WTC11 (cell line): ENCODE measurements at regions not wholly inside any gene's neighbourhood (a gene's known extent, or its start where the extent isn't known, plus 50 kb on each side); places are given as distances from the start of the nearest gene placed in this dataset.

Experiments
- ATAC-seq: fragments of 200-7000 bp; cut with Tn5 transposase; 2 replicates; pipeline ENCODE4 v1.10.0; 2021; ENCODE audit warnings: mild to moderate bottlenecking, moderate library complexity
- CTCF ChIA-PET: fragments of 300-600 bp; sonication (Branson Sonifier 250); formaldehyde crosslinking; loops from one replicate; lab custom pipeline; 2021; ENCODE audit warnings: antibody characterized with exemption; lab: Charles Lee
- POLR2A ChIA-PET: fragments of 350-600 bp; sonication (Branson Sonifier 250); formaldehyde crosslinking; loops from one replicate; lab custom pipeline; 2021; ENCODE audit warnings: antibody characterized with exemption; lab: Charles Lee
- DNase-seq: peaks from one replicate; pipeline ENCODE4 v3.0.0; 2021; ENCODE audit warnings: low spot score
- H3K27ac Mint-ChIP-seq: 2 replicates; pipeline ENCODE4 v1.8.0; 2021; ENCODE audit warnings: mixed read lengths
- H3K27me3 Mint-ChIP-seq: 2 replicates; pipeline ENCODE4 v1.8.0; 2021; ENCODE audit warnings: low read depth, mild to moderate bottlenecking, moderate library complexity, mixed read lengths
- H3K36me3 Mint-ChIP-seq: 2 replicates; pipeline ENCODE4 v1.8.0; 2021; ENCODE audit warnings: mixed read lengths
- H3K4me1 Mint-ChIP-seq: 2 replicates; pipeline ENCODE4 v1.8.0; 2022; ENCODE audit warnings: mixed read lengths
- H3K4me3 Mint-ChIP-seq: 2 replicates; pipeline ENCODE4 v1.8.0; 2021; ENCODE audit warnings: mild to moderate bottlenecking, moderate library complexity, mixed read lengths
- H3K9me3 Mint-ChIP-seq: 2 replicates; pipeline ENCODE4 v1.8.0; 2021; ENCODE audit warnings: mixed read lengths
- ATF3 ChIP-seq: sonication (generic); formaldehyde crosslinking; conservative IDR thresholded peaks from 2 replicates; pipeline ENCODE4 v1.8.1; 2022; ENCODE audit warnings: mild to moderate bottlenecking, missing genetic modification reagents
- CREB1 ChIP-seq: sonication (generic); formaldehyde crosslinking; IDR thresholded peaks from 2 replicates; pipeline ENCODE4 v1.8.0; 2023; ENCODE audit warnings: mild to moderate bottlenecking, missing genetic modification reagents
- ESRRA ChIP-seq: sonication (generic); formaldehyde crosslinking; IDR thresholded peaks from 2 replicates; pipeline ENCODE4 v1.8.1; 2022; ENCODE audit warnings: mild to moderate bottlenecking, missing genetic modification reagents, borderline replicate concordance
- GABPB1 ChIP-seq: sonication (generic); formaldehyde crosslinking; IDR thresholded peaks from 2 replicates; pipeline ENCODE4 v1.8.1; 2023; ENCODE audit warnings: mild to moderate bottlenecking, missing genetic modification reagents
- IRF2 ChIP-seq: sonication (generic); formaldehyde crosslinking; IDR thresholded peaks from 2 replicates; pipeline ENCODE4 v1.8.0; 2022; ENCODE audit warnings: low read depth, missing genetic modification reagents, borderline replicate concordance
- KAT7 ChIP-seq: sonication (generic); formaldehyde crosslinking; IDR thresholded peaks from 2 replicates; pipeline ENCODE4 v1.8.1; 2023; ENCODE audit warnings: missing genetic modification reagents, mild to moderate bottlenecking, borderline replicate concordance
- MYBL2 ChIP-seq: sonication (generic); formaldehyde crosslinking; IDR thresholded peaks from 2 replicates; pipeline ENCODE4 v1.8.1; 2023; ENCODE audit warnings: mild to moderate bottlenecking, moderate library complexity, missing genetic modification reagents
- NFE2L1 ChIP-seq: sonication (generic); formaldehyde crosslinking; IDR thresholded peaks from 2 replicates; pipeline ENCODE4 v1.8.1; 2023; ENCODE audit warnings: missing genetic modification reagents
- PRRX2 ChIP-seq: fragments of 250-450 bp; sonication (Bioruptor Pico); IDR thresholded peaks from 2 replicates; pipeline ENCODE4 v1.8.0; 2021; ENCODE audit warnings: mild to moderate bottlenecking
- RORB ChIP-seq: fragments of 250-450 bp; sonication (Bioruptor Pico); IDR thresholded peaks from 2 replicates; pipeline ENCODE4 v1.9.0; 2021; ENCODE audit warnings: mild to moderate bottlenecking
- SMAD3 ChIP-seq: sonication (generic); formaldehyde crosslinking; IDR thresholded peaks from 2 replicates; pipeline ENCODE4 v1.8.0; 2022; ENCODE audit warnings: missing genetic modification reagents, mild to moderate bottlenecking, borderline replicate concordance
- SP1 ChIP-seq: sonication (generic); formaldehyde crosslinking; conservative IDR thresholded peaks from 2 replicates; pipeline ENCODE4 v1.8.1; 2022; ENCODE audit warnings: missing genetic modification reagents
- ZNF219 ChIP-seq: sonication (generic); formaldehyde crosslinking; IDR thresholded peaks from 2 replicates; pipeline ENCODE4 v1.8.0; 2023; ENCODE audit warnings: missing genetic modification reagents, mild to moderate bottlenecking, borderline replicate concordance
- ZNF396 ChIP-seq: fragments of 250-450 bp; sonication (Bioruptor Pico); IDR thresholded peaks from 2 replicates; pipeline ENCODE4 v1.8.0; 2021; ENCODE audit warnings: mild to moderate bottlenecking, moderate library complexity, borderline replicate concordance
- ZNF671 ChIP-seq: fragments of 250-450 bp; sonication (Bioruptor Pico); IDR thresholded peaks from 2 replicates; pipeline ENCODE4 v1.8.0; 2021; ENCODE audit warnings: mild to moderate bottlenecking
- TF ChIP-seq, protein P1 (sequence below): sonication (generic); formaldehyde crosslinking; IDR thresholded peaks from 2 replicates; pipeline ENCODE4 v1.8.0; 2022; ENCODE audit warnings: missing genetic modification reagents
- TF ChIP-seq, protein P2 (sequence below): fragments of 250-450 bp; sonication (Bioruptor Pico); IDR thresholded peaks from 2 replicates; pipeline ENCODE4 v1.9.0; 2021; ENCODE audit warnings: moderate library complexity, mild to moderate bottlenecking, inconsistent platforms, borderline replicate concordance
- TF ChIP-seq, protein P3 (sequence below): sonication (generic); formaldehyde crosslinking; IDR thresholded peaks from 2 replicates; pipeline ENCODE4 v1.8.1; 2023; ENCODE audit warnings: mild to moderate bottlenecking, missing genetic modification reagents, moderate library complexity
- TF ChIP-seq, protein P4 (sequence below): sonication (generic); formaldehyde crosslinking; IDR thresholded peaks from 2 replicates; pipeline ENCODE4 v1.8.1; 2023; ENCODE audit warnings: mild to moderate bottlenecking, missing genetic modification reagents

DNA sequence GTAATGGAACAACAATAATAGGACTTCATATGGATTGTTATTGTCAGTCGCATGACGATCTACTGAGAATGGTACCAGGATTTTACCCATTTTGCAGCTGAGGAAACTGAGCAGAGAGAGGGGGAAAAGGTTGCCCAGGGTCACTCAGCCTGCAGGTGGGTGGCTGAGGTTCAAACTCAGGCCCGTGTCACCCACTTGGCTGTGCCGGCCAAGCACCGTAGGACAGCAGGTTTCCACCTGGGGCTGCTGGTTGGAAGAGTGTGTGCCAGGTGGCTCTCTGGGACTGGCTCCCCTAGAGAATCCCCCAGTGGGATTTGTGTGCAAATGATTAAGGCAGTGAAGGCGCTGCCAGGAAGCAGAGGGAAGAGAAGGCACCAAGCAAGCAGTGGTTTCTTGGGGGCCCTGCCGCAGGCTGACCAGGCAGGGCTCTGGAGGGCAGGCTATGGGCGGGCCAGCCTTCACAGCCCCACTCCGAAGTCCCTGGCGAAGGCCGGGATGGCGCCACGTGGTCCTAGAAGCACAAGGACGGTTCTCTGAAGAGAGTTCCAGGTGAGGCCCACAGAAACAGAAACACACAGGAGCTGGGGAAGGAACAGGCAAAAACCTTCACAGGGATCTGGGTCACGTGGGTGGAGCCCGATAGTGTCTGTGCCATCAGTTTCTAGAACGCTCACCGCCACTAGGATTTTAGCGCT is 163.5 kb downstream of the IRF8 start (continued):
- TF ChIP-seq, protein P1, sequence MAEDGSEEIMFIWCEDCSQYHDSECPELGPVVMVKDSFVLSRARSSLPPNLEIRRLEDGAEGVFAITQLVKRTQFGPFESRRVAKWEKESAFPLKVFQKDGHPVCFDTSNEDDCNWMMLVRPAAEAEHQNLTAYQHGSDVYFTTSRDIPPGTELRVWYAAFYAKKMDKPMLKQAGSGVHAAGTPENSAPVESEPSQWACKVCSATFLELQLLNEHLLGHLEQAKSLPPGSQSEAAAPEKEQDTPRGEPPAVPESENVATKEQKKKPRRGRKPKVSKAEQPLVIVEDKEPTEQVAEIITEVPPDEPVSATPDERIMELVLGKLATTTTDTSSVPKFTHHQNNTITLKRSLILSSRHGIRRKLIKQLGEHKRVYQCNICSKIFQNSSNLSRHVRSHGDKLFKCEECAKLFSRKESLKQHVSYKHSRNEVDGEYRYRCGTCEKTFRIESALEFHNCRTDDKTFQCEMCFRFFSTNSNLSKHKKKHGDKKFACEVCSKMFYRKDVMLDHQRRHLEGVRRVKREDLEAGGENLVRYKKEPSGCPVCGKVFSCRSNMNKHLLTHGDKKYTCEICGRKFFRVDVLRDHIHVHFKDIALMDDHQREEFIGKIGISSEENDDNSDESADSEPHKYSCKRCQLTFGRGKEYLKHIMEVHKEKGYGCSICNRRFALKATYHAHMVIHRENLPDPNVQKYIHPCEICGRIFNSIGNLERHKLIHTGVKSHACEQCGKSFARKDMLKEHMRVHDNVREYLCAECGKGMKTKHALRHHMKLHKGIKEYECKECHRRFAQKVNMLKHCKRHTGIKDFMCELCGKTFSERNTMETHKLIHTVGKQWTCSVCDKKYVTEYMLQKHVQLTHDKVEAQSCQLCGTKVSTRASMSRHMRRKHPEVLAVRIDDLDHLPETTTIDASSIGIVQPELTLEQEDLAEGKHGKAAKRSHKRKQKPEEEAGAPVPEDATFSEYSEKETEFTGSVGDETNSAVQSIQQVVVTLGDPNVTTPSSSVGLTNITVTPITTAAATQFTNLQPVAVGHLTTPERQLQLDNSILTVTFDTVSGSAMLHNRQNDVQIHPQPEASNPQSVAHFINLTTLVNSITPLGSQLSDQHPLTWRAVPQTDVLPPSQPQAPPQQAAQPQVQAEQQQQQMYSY (CRISPR knock-in tag): no peak
- TF ChIP-seq MYBL2: no peak

GRCh38 chr16:86063760-86064405 is 164.9 kb downstream of the IRF8 start:
- TF ChIP-seq, protein P2, sequence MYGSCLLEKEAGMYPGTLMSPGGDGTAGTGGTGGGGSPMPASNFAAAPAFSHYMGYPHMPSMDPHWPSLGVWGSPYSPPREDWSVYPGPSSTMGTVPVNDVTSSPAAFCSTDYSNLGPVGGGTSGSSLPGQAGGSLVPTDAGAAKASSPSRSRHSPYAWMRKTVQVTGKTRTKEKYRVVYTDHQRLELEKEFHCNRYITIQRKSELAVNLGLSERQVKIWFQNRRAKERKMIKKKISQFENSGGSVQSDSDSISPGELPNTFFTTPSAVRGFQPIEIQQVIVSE (CRISPR knock-in tag): no peak
- TF ChIP-seq CREB1 (CRISPR knock-in tag) (no peak), ZNF396 (CRISPR knock-in tag) (no peak), IRF2 (CRISPR knock-in tag) (no peak), ZNF219 (no peak), KAT7 (no peak), ESRRA (CRISPR knock-in tag) (no peak), ZNF671 (CRISPR knock-in tag) (no peak), PRRX2 (CRISPR knock-in tag) (no peak), GABPB1 (CRISPR knock-in tag) (no peak), SMAD3 (no peak), RORB (CRISPR knock-in tag) (no peak), ATF3 (CRISPR knock-in tag) (no peak), SP1 (CRISPR knock-in tag) (no peak), NFE2L1 (no peak)
- TF ChIP-seq, protein P3, sequence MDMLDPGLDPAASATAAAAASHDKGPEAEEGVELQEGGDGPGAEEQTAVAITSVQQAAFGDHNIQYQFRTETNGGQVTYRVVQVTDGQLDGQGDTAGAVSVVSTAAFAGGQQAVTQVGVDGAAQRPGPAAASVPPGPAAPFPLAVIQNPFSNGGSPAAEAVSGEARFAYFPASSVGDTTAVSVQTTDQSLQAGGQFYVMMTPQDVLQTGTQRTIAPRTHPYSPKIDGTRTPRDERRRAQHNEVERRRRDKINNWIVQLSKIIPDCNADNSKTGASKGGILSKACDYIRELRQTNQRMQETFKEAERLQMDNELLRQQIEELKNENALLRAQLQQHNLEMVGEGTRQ (CRISPR knock-in tag): no peak
- TF ChIP-seq, protein P4, sequence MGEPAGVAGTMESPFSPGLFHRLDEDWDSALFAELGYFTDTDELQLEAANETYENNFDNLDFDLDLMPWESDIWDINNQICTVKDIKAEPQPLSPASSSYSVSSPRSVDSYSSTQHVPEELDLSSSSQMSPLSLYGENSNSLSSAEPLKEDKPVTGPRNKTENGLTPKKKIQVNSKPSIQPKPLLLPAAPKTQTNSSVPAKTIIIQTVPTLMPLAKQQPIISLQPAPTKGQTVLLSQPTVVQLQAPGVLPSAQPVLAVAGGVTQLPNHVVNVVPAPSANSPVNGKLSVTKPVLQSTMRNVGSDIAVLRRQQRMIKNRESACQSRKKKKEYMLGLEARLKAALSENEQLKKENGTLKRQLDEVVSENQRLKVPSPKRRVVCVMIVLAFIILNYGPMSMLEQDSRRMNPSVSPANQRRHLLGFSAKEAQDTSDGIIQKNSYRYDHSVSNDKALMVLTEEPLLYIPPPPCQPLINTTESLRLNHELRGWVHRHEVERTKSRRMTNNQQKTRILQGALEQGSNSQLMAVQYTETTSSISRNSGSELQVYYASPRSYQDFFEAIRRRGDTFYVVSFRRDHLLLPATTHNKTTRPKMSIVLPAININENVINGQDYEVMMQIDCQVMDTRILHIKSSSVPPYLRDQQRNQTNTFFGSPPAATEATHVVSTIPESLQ (CRISPR knock-in tag): no peak
- no peaks in the 10 kb centered on the region for H3K36me3 Mint-ChIP-seq
- 0 out of 2 replicates have a peak, but pooled peaks cover 7% of the 10 kb centered on the region for H3K27me3 Mint-ChIP-seq
- no peak overlapping the region for H3K4me3 Mint-ChIP-seq
- H3K27ac Mint-ChIP-seq: no peak overlapping the region
- ChIA-PET POLR2A (no interaction called here), CTCF (interaction anchor here (1.5 to 1.9 kb wide), 2 partner anchors 9 to 15 kb away, joined by 7 to 10 read pairs; no protein-coding TSS in a partner anchor)
- no peaks in the 10 kb centered on the region for H3K4me1 Mint-ChIP-seq
- peaks cover 6% of the 10 kb centered on the region for H3K9me3 Mint-ChIP-seq
- DNase-seq (no peak), ATAC-seq (no peak)
